GM21619 (cell line): ENCODE measurements at regions not wholly inside any gene's neighbourhood (a gene's known extent, or its start where the extent isn't known, plus 50 kb on each side); places are given as distances from the start of the nearest gene placed in this dataset.

Source experiments
- ATAC-seq: cut with Tn5 transposase; IDR thresholded peaks from one replicate; pipeline ENCODE4 v1.9.1; 2021; ENCODE audit not compliant: unreplicated experiment

GRCh38 chr7:127446842-127447241 lies 54.3 kb upstream of the ZNF800 start:
- ATAC-seq: no peak
